Left colon (tissue), 2 donors: ENCODE measurements at regions not wholly inside any gene's neighbourhood (a gene's known extent, or its start where the extent isn't known, plus 50 kb on each side); places are given as distances from the start of the nearest gene placed in this dataset.

Experiments
- ATAC-seq: fragments of 200-7000 bp; cut with Tn5 transposase; one replicate; pipeline ENCODE4 v1.9.1; 2020; ENCODE audit warnings: mild to moderate bottlenecking, moderate library complexity
- DNase-seq, 2 donors: peaks; one replicate each; pipeline ENCODE4 v3.0.0-alpha.2; 2020
- intact Hi-C, 2 donors: fragments of 100-400 bp; cut with DNase I in 1 of 2; cut with micrococcal nuclease in 1 of 2; formaldehyde crosslinking; loops; one replicate each; pipeline versions ENCODE4 v1.11.2 to v1.14.0; 2022; cut with DNase I, micrococcal nuclease
- donor health status: DM: no; HTN: no; CAD: no.
- donor health status: DM: yes; HTN: yes; CAD: no.

- DNase-seq (peak in 1 of 2 donors; percentile 79), ATAC-seq (peak; percentile 75)
- intact Hi-C loops = no loop called here
These were observed 515.1 kb downstream of the INSC start for GRCh38 chr11:15629690-15630321.

DNA sequence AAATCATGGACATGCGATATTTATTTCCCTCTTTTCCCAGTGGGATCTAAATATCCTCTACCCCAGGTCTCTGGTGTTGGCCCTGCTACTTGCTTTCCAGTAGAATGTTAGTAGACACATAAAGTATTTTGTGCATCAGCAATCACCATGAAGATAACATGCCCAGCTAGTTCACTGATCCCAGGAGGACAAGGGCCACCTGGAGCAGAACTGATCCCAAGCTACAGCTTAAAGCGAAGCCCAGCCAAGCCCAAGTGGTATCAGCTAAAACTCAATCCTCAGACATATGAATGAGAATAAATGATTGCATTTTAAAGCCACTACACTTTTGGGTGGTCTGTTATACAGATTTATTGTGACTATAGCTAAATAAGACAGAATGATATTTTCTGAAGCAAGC, 516.2 kb downstream of the INSC start:
- DNase-seq (no peak), ATAC-seq (no peak)
- intact Hi-C loops = no loop called here

DNA sequence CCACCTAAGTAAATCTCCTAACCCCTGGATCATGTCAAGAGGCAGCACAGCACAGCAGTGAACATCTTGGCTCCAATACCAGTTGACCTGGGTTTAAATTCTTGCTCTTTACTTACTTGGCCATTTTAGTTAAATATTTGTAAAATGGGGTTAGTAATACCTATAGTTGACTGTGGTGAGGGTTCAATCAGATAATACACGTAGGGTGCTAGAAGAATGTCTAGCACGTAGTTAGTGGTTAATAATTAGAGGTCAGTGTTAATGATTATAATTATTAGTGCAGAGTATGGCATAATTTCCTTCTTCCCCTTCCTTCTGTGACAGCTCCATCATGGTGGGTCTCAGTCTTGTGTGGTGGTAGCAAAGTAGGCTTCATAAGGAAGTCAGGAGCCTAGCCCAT, 520.8 kb downstream of the INSC start:
- no peak for ATAC-seq
- intact Hi-C loops = no loop called here
- no peak for DNase-seq

DNA sequence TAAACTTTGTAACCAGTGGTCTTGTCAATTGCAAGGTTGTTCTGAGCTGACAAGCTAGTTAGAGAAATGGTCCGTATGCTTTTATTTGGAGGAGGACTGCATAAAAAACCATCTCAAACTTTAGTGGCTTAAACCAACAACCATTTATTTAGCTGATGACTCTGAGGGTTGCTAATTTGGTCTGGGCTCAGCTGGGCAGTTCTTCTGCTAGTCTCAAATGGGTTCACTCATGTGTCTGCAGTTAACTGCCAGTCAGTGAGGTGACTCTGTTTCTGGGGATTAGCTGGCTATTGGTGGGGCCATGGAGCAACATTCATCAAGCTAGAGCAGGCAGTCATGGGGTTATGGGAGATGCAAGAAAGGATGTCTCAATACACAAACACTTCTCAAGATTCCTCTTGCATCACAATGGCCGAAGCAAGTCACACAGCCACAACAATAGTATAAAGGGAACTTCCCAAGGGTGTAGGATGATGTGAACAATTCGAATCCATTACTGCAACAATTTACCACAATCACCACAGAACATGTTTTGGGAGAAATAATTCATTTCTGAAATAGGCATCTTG, 521.9 kb downstream of the INSC start:
- intact Hi-C loops = no loop called here
- DNase-seq (no peak), ATAC-seq (no peak)

DNA sequence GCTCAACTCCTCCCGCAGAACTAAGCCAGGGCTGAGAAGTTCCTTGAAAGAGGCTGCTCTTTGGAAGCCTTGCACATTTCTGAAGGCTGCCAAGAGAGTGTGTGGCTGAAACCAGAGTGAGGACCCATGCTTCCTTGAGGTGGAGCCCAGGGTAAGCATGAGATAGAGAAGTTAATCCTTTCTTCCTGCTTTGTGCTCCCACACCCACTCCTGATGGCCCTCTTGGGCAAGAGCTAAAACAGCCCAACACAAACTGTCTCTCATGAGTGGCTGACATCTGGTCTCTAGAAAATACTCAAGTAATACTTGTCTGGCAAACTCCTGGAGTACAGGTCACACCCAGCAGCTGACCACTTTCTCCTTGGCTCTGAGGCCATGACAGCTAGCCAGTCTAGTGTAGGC, 523.7 kb downstream of the INSC start:
- DNase-seq = no peak
- ATAC-seq = peak; percentile 73
- intact Hi-C loops = no loop called here

GRCh38 chr11:15640318-15640717, 525.6 kb downstream of the INSC start:
- no peak for DNase-seq
- intact Hi-C loops = loop anchor here in 1 of 2 donors (10.0 kb wide), 1 partner anchor 974 kb away; no protein-coding TSS in a partner anchor

GRCh38 chr11:15641271-15642045, 526.7 kb downstream of the INSC start:
- intact Hi-C loops = loop anchor here in 1 of 2 donors (10.0 kb wide), 1 partner anchor 973 kb away; no protein-coding TSS in a partner anchor
- DNase-seq = no peak
- ATAC-seq = no peak

More at GRCh38 chr11:15640318-15640717, 525.6 kb downstream of the INSC start:
- ATAC-seq = no peak

- peak; percentile 47 for ATAC-seq
- peak in 1 of 2 donors; percentile 13 for DNase-seq
- intact Hi-C loops = loop anchor here in 1 of 2 donors (10.0 kb wide), 1 partner anchor 970 kb away; no protein-coding TSS in a partner anchor
These were observed 530.5 kb downstream of the INSC start for GRCh38 chr11:15645201-15645600.

DNA sequence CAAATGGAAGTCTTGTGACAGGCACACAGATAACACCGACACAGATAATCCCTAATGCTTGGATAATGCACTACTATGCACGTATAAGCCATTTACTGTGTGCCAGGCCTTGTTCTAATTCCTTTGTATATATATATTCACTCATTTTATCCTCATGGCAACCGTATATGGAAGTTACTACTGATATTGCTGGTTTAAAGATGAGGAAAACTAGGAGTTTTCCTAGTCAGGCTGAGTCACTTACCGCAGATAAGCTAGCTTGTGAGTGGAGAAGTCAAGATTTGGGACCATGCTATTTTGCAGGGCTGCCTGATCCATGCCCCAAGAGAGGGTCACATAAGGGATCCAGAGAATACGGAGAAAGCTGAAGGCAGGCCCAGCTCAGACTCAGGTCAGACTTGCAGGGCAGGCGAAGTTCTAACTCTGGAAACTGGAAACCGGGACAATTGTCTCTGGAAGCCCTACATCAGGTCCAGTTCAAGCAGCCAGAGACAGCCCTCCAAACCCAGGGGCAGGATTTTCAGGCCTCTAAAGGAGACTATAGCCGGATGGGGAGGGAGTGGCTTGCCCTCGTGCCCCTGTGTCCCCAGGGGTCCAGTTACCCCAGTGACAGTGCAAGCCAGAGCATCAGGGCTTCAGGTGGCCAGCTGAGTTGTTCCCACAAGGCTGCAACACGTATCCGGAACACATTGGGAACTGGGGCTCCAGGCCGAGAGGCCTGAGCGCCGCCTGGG, 534.8 kb downstream of the INSC start:
- intact Hi-C loops = loop anchor here in 1 of 2 donors (10.0 kb wide), 1 partner anchor 965 kb away; no protein-coding TSS in a partner anchor

DNA sequence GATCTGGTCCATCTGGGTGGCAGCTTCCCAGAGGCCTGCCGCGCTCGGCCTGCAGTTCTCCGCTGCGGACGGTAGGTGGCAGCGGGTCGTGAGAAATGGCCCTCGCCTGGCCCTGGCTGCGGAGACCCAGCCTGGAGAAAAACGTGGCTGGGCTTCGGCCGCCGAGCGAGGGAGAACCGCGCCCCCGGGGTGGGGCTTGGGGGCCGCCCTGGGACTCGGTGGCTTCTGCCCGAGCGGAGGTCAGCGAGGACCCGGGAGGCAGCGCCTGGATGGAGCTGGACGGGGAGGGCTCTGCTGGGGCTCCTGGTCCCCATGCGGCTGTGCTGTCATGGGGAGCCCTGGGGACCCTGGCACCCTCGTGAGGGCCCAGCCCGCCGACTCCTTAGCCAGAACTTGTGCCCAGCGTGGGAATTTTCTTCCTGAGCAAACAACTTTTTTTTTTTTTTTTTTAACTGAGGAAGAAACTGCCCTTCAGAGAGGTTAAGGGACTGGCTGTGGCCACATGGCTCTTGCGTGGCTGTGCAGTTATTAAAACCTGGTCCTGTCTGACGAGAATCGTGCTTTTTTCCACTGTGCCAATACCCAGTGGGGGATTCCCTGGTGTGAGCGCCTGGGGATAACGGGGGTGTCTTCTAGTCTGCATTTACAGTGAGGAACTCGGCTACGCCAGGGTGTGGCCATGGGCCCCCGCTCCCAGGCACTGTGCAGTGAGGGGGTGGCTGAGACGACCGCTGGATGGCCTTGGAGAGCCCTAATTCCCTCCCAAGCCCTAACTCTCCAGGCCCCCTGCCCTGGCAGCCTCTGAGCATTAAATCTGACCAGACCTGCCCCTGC, 535.6 kb downstream of the INSC start:
- peak; percentile 95 for ATAC-seq
- peak; percentile 90 to 93 for DNase-seq
- intact Hi-C loops = no loop called here

More for the DNA sequence above, 534.8 kb downstream of the INSC start:
- DNase-seq = no peak
- no peak for ATAC-seq

- DNase-seq (no peak), ATAC-seq (no peak)
- intact Hi-C loops = no loop called here
These were observed 536.3 kb downstream of the INSC start for GRCh38 chr11:15651033-15651432.

DNA sequence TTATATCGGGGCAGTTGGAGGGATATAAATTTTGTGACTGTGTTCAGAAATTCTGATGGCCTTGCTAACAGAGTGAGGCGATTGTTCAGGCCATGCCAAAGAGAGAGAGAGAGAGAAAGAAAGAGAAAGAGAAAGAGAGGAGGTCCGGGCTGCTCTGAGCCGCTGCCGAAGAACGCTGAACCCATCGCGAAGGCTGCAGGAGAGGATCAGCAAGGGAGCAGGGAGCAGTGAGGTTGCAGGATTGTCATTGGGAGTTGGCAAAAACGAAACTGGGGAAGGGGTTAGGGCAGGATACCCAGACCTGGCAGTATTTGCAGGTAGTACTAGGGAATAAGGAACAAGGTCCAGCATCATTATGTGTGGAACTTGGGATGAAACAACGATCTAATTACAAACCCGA, 537.1 kb downstream of the INSC start:
- DNase-seq = no peak
- no peak for ATAC-seq
- intact Hi-C loops = no loop called here

DNA sequence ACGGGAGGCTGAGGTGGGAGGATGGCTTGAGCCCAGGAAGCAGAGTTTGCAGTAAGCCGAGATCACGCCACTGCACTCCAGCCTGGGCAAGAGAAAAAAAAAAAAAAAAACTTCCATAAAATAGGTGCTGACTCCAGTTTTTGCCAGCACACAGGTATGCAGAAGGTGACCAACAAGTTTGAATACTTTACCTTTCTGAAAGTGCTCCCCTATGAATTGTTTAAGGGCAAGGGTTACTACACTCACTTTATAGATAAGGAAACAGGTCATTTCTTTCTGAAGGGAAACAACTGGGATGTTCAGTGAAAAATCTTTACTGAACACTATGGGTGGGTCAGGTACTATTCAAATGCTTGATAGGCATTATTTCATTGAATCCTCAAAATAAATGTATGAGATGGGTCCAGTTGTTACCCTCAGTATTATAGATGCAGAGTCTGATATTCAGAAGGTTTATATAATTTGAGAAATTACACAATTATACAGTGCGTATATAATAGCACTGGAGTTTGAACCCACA, 538.5 kb downstream of the INSC start:
- intact Hi-C loops = no loop called here
- no peak for DNase-seq
- peak; percentile 20 for ATAC-seq

DNA sequence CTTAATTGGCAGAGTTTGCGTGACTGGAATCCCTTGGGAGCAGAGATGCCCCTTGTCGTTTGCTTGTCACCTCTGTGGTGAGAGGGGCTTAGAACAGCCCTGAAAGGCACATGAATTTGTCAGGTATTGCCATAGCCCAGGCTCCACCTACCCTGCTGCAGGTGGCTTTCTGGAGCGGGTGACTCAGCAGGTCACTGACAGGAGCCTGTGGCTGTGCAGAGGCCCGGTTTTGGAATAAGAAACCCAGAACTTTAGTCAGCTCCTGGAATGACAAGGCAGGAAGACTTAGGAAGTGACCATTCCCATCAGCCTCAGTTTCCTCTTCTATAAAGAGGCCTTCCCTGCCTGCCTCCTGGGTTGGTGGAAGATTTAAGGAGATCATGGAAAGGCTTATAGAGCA, 539.7 kb downstream of the INSC start:
- intact Hi-C loops = no loop called here
- DNase-seq (no peak), ATAC-seq (no peak)

GRCh38 chr11:15655552-15655951, 540.8 kb downstream of the INSC start:
- DNase-seq (no peak), ATAC-seq (peak; percentile 45)
- intact Hi-C loops = no loop called here

DNA sequence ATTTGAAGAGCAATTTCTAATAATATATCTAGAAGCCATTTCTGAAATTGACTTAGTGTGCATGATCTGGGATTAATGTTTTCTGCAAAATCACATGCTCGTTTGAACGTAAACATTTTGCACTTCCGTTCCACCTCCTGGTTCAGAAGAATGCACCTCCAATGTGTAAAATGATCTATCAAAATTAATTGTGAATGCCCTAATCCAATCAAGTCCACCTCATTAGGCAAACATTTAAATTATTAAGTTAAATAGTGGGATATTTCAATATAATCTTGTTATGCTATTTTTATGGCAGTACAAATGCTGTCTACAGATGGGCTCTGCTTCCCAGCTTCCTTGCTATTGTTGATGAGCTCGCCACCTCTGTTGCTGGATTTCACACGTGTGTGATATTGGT, 542.5 kb downstream of the INSC start:
- DNase-seq = no peak
- ATAC-seq = no peak
- intact Hi-C loops = no loop called here

- intact Hi-C loops = no loop called here
These were observed 545.8 kb downstream of the INSC start for GRCh38 chr11:15660496-15660895.

GRCh38 chr11:15662285-15662684, 547.6 kb downstream of the INSC start:
- DNase-seq = no peak
- no peak for ATAC-seq
- intact Hi-C loops = no loop called here

More at GRCh38 chr11:15660496-15660895, 545.8 kb downstream of the INSC start:
- DNase-seq (no peak), ATAC-seq (no peak)
